HG03159 (cell line): ENCODE measurements at regions not wholly inside any gene's neighbourhood (a gene's known extent, or its start where the extent isn't known, plus 50 kb on each side); places are given as distances from the start of the nearest gene placed in this dataset.

Source experiments
- ATAC-seq: cut with Tn5 transposase; IDR thresholded peaks from one replicate; pipeline ENCODE4 v1.9.1; 2021; ENCODE audit warnings: mild to moderate bottlenecking, moderate library complexity; ENCODE audit not compliant: unreplicated experiment

DNA sequence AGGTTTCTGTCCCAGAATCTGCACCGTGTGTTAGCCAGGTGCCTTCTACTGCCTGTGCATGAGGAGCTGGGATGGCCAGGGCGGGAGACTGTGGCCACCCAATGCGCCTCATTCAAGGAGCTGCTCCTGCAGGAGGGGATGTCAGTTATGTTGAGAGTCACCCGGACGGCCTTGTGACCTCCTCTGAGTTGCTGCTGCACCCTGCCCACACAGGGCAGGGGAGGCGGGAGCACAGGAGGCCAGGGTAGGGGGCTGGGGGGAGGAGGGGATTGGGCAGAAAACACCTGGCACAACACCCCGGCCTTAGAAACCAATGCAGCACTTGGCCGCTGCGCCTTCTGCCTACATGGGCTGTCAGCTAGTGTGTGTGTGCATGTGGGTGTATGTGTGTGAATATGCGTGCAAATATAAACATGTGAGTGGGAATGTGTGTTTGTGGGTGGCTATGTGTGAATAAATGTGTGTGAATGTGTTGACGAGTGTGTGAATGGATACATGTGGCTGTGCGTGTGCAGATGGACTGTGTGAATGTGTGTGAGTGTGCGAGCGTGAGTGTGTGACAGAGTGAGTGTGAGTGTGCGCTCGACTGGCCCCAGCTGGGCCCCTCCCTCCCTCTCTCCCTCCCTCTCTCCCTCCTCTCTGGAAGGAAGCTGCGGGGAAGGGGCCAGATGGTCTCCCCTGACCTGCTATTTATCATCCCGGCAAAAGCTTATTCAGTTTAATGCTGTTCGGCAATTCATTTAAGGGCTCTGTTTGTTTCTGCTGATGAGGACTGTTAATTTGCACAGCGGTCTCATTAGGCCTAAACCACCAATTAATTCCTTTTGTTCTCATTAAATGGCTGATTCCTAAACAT is 106.9 kb downstream of the TLE3 start:
- ATAC-seq, result no peak

DNA sequence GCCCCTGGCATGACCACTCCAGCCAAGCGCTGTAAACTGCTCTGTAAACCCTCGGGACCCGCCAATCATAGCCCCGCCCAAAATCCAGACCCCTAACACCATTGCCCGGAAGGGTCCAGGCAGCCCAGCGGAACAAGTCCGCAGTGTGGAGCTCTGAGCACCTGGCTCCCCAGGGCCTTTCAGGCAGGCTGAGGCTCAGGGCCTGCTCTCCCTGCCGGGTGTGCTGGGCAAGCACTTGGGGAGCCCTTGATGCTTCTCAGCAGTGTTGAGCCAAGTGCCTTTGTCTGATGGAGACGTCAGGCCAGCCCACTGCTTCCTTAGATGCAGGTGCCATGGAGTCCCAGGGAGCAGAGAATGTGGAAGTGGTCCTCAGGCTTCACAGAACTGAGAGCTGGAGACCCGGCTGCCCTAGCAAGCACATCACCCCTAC is 106.2 kb downstream of the TLE3 start:
- no peak for ATAC-seq

DNA sequence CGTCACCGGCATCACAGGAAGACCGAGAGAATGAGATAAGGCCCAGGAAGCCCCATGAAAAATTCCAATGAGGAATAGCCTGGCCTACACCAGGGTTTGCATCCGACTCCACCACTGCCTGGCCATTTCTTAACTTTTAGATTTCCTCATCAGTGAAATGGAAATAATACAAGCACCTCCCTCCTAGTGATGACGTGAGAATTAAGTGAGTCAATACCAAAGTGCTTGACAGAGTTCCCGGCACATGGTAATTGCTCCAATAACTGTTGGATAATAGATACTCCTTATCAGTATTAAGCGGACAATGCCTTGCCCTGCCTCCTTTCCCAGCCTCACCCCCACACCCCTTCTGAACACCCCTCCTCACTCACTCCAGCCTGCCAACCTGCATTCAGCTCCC is 105.4 kb downstream of the TLE3 start:
- ATAC-seq, result no peak

DNA sequence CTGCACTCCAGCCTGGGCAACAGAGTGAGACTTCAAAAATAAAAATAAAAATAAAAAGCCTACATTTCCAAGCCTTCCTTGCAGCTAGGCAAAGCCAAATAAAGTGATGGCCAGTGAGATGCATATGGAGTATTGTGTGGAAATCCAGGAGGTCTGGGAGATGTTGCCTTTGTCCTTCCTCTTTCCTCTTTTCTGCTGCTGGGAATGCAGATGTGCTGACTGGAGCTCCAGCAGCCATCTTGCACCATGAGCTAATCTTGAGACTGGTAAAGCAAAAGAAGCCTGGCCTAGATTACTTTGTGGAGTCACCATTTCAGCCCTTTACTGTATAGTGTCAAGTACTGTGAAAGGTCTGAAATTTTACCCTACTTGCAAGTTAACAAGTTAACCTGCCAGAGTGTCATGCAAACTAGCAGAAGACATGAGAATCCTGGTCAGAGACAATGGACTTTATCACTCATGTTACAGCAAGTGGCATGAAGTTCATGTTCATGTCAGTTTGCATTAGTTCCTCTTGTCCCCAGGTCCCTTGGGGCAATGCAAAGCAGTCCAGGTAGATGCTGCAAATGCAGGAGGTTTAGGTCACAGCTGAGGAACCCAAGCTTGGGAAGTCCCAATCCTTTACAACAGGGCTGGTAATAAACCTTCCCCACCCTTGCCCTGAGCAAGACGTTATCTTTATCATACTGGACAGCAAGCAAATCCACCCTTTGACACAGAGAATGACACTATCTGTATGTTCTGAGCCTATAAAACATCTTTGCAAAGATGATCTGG is 103.1 kb downstream of the TLE3 start:
- ATAC-seq, result no peak

DNA sequence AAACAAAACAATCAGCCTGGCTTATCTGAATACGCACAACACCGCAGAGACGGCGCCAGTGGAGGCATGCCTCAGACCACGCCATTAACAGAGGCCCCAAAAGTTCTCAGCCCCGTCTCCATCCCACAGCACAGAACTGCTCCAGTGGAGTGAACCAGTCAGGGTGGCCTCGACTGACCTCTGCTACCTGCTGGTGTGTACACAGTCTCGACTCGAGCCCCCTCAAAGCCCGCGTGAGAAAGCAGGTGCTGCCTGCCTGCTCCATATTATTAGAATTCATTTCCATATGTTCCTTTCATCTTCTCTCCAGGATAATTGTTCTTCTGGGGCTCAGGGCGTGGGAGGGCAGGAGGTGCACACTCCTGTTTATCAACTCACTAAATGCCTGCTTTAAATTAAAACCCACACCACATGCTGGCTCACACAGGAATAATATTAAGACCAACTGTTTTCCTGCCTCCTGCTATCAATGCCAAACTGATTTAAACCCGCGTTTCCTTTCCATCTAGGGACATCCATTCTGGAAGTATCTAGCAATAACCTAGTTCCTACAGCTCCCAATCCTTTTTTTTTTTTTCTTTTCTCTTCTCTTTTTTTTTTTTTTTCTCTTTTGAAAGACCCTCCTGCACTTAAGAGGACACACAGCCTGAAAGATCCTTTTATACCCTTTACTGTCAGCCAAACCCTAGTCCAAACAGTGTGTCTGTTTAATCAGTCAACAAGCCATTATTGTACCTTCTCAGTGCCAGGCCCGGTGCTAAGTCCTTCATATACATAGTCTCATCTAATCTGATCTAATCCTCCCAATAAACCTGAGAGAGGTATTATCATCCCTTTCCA is 101.2 kb downstream of the TLE3 start:
- no peak for ATAC-seq

DNA sequence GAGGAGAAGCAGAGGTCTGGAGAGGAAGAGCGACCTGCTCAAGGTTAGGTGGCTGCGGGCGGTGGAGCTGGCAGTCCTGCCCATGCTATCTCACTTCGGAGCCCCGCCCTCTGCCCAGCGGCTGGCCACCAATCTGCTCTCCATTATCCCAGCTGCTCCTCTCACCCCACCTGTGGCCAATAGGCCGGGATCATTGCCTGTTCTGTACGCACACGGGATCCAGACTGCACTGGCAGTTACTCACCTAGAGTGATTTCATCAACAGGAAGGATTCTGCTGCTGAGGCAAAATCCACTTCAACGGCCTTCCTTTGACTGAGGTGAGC is 100.6 kb downstream of the TLE3 start:
- ATAC-seq, result no peak
